A549 (cell line): ENCODE measurements at regions not wholly inside any gene's neighbourhood (a gene's known extent, or its start where the extent isn't known, plus 50 kb on each side); places are given as distances from the start of the nearest gene placed in this dataset.

Experiments
- ATAC-seq, 2 experiments: fragments of 200-7000 bp in 1 of 2; fragments of >200 bp in 1 of 2; cut with Nextera tagmentation in 1 of 2; cut with Tn5 transposase in 1 of 2; 3 replicates each; pipeline versions ENCODE4 v1.8.0 to v1.9.1; 2018 to 2020; ENCODE audit warnings: mild to moderate bottlenecking in 1 of 2, moderate library complexity in 1 of 2
- CTCF ChIA-PET: fragments of 300-600 bp; sonication (Branson Sonifier 250); formaldehyde crosslinking; extraction: SDS; loops from one replicate; lab custom pipeline; 2021; ENCODE audit warnings: antibody characterized with exemption, inconsistent platforms; lab: Yijun Ruan, JAX
- POLR2A ChIA-PET: fragments of 350-600 bp; formaldehyde crosslinking; extraction: SDS; loops from one replicate; lab custom pipeline; 2021; ENCODE audit warnings: antibody characterized with exemption, inconsistent platforms; lab: Yijun Ruan, JAX
- DNase-seq, 2 experiments: peaks; one replicate each; pipeline versions ENCODE4 v3.0.0 to v3.0.0-alpha.2; 2011 to 2016; ENCODE audit warnings: low read depth in 1 of 2, low spot score in 1 of 2
- FAIRE-seq: peaks from 2 replicates; lab custom pipeline; 2011; peaks lifted over from hg19 to GRCh38; lab: Jason Lieb, UNC
- H3K27ac ChIP-seq, 2 experiments: fragments of >200 bp; sonication (Bioruptor Twin); formaldehyde crosslinking; 3 replicates each; pipeline ENCODE4 v1.5.1; 2016 to 2017
- H3K4me1 ChIP-seq: fragments of >200 bp; sonication (Bioruptor Twin); formaldehyde crosslinking; 3 replicates; pipeline ENCODE4 v1.6.1; 2016
- H3K4me2 ChIP-seq: fragments of >200 bp; sonication (Bioruptor Twin); formaldehyde crosslinking; 3 replicates; pipeline ENCODE4 v1.6.1; 2016
- H3K4me3 ChIP-seq: fragments of >200 bp; sonication (Bioruptor Twin); formaldehyde crosslinking; 3 replicates; pipeline ENCODE4 v1.5.1; 2016
- H3K9me3 ChIP-seq: fragments of >200 bp; sonication (Bioruptor Twin); formaldehyde crosslinking; 3 replicates; pipeline ENCODE4 v1.6.1; 2016
- CBX2 ChIP-seq: fragments of 200-600 bp; sonication (generic); IDR thresholded peaks from 2 replicates; pipeline ENCODE4 v1.6.1; 2016; ENCODE audit warnings: low read depth, mild to moderate bottlenecking, borderline replicate concordance
- CBX8 ChIP-seq: fragments of 200-600 bp; sonication (generic); IDR thresholded peaks from 2 replicates; pipeline ENCODE4 v1.6.1; 2016
- EHMT2 ChIP-seq: fragments of 200-600 bp; sonication (generic); IDR thresholded peaks from 2 replicates; pipeline ENCODE4 v1.6.1; 2016; ENCODE audit warnings: antibody characterized with exemption, low read depth, mild to moderate bottlenecking, moderate library complexity
- ELK1 ChIP-seq: fragments of 150-350 bp; IDR thresholded peaks from 2 replicates; pipeline ENCODE4 v1.6.1; 2014; ENCODE audit warnings: low read depth, mild to moderate bottlenecking, low read length
- EP300 ChIP-seq, 2 experiments: fragments of >200 bp; sonication (Bioruptor Twin); formaldehyde crosslinking; IDR thresholded peaks; 2 replicates in 1 of 2; 3 replicates in 1 of 2; pipeline ENCODE4 v1.6.1; 2016 to 2017
- FOSB ChIP-seq: fragments of 250-450 bp; sonication (Bioruptor Pico); IDR thresholded peaks from 2 replicates; pipeline ENCODE4 v1.5.0; 2020; ENCODE audit warnings: mild to moderate bottlenecking, moderate library complexity
- FOSL2 ChIP-seq, 2 experiments: fragments of 450-650 bp in 1 of 2; fragments of >200 bp in 1 of 2; sonication (Bioruptor Twin) in 1 of 2; formaldehyde crosslinking; IDR thresholded peaks; 2 replicates each; pipeline versions ENCODE4 v1.5.0 to v1.6.1; 2016 to 2020; ENCODE audit warnings: mild to moderate bottlenecking in 1 of 2, moderate library complexity in 1 of 2
- HOXB5 ChIP-seq: fragments of 250-450 bp; sonication (Bioruptor Pico); IDR thresholded peaks from 2 replicates; pipeline ENCODE4 v1.5.0; 2020; ENCODE audit warnings: mild to moderate bottlenecking, moderate library complexity
- MAZ ChIP-seq: fragments of 150-350 bp; IDR thresholded peaks from 2 replicates; pipeline ENCODE4 v1.6.1; 2014; ENCODE audit warnings: antibody characterized with exemption, low read depth, low read length, borderline replicate concordance
- MYC ChIP-seq: IDR thresholded peaks from 2 replicates; pipeline ENCODE4 v1.6.1; 2012; ENCODE audit warnings: mild to moderate bottlenecking, inconsistent platforms, low read length, improper control_type of control experiment, borderline replicate concordance
- NFE2L2 ChIP-seq: fragments of 150-350 bp; conservative IDR thresholded peaks from 2 replicates; pipeline ENCODE4 v1.6.1; 2014; ENCODE audit warnings: low read length
- PHF8 ChIP-seq: fragments of 200-600 bp; sonication (generic); IDR thresholded peaks from 2 replicates; pipeline ENCODE4 v1.6.1; 2016; ENCODE audit warnings: low read depth, mild to moderate bottlenecking, antibody characterized with exemption, moderate library complexity, borderline replicate concordance
- RARB ChIP-seq: fragments of 250-450 bp; sonication (Bioruptor Pico); IDR thresholded peaks from 2 replicates; pipeline ENCODE4 v1.8.0; 2021; ENCODE audit warnings: mild to moderate bottlenecking, moderate library complexity
- REST ChIP-seq: fragments of 200-600 bp; sonication (generic); IDR thresholded peaks from 2 replicates; pipeline ENCODE4 v1.6.1; 2016; ENCODE audit warnings: antibody characterized with exemption, mild to moderate bottlenecking, moderate library complexity
- RFX5 ChIP-seq: fragments of 450-650 bp; IDR thresholded peaks from 2 replicates; pipeline ENCODE4 v1.7.1; 2014; ENCODE audit warnings: antibody characterized with exemption, mild to moderate bottlenecking, moderate library complexity
- RNF2 ChIP-seq: fragments of 200-600 bp; sonication (generic); IDR thresholded peaks from 2 replicates; pipeline ENCODE4 v1.6.1; 2016; ENCODE audit warnings: low read depth, mild to moderate bottlenecking, antibody characterized with exemption, moderate library complexity, borderline replicate concordance
- SMC3 ChIP-seq: fragments of >200 bp; sonication (Bioruptor Twin); formaldehyde crosslinking; IDR thresholded peaks from 3 replicates; pipeline ENCODE4 v1.6.1; 2018; ENCODE audit warnings: inconsistent platforms
- SREBF2 ChIP-seq: fragments of 450-650 bp; IDR thresholded peaks from 2 replicates; pipeline ENCODE4 v1.6.1; 2014; ENCODE audit warnings: mild to moderate bottlenecking, moderate library complexity
- TFCP2L1 ChIP-seq: fragments of 250-450 bp; sonication (Bioruptor Pico); IDR thresholded peaks from 2 replicates; pipeline ENCODE4 v1.5.0; 2021; ENCODE audit warnings: mild to moderate bottlenecking
- TP53 ChIP-seq: fragments of 250-450 bp; sonication (Bioruptor Pico); IDR thresholded peaks from 2 replicates; pipeline ENCODE4 v1.5.0; 2021; ENCODE audit warnings: mild to moderate bottlenecking, moderate library complexity
- ZC3H11A ChIP-seq: fragments of 450-650 bp; IDR thresholded peaks from 2 replicates; pipeline ENCODE4 v1.6.1; 2014; ENCODE audit warnings: antibody characterized with exemption, mild to moderate bottlenecking
- ZNF302 ChIP-seq: fragments of 250-450 bp; sonication (Bioruptor Pico); IDR thresholded peaks from 2 replicates; pipeline ENCODE4 v1.9.0; 2021; ENCODE audit warnings: inconsistent platforms, mild to moderate bottlenecking, moderate library complexity
- ZSCAN20 ChIP-seq: fragments of 250-450 bp; sonication (Bioruptor Pico); IDR thresholded peaks from 2 replicates; pipeline ENCODE4 v1.8.0; 2022; ENCODE audit warnings: mild to moderate bottlenecking, moderate library complexity
- WGBS: methylation state at CpG from one replicate; pipeline ENCODE4 v1.1.6; 2017; ENCODE audit errors: missing lambda C conversion rate; 5-methylcytosine and 5-hydroxymethylcytosine counted together
- TF ChIP-seq, protein P1 (sequence below): IDR thresholded peaks from 2 replicates; pipeline ENCODE4 v1.6.1; 2012
- TF ChIP-seq, protein P2 (sequence below): fragments of >200 bp; sonication (Bioruptor Twin); formaldehyde crosslinking; IDR thresholded peaks from 3 replicates; pipeline ENCODE4 v1.6.1; 2016
- TF ChIP-seq, protein P3 (sequence below): fragments of >200 bp; sonication (Bioruptor Twin); formaldehyde crosslinking; IDR thresholded peaks from 3 replicates; pipeline ENCODE4 v1.5.1; 2016
- TF ChIP-seq, protein P4 (sequence below): IDR thresholded peaks from 2 replicates; pipeline ENCODE4 v1.6.1; 2012; ENCODE audit warnings: low read depth, borderline replicate concordance

- ATAC-seq = no peak
- POLR2A ChIA-PET = no interaction called here
- Histone ChIP-seq H3K4me2 (no peak overlapping the region), H3K4me1 (no peaks in the 10 kb centered on the region), H3K27ac (no peak overlapping the region), H3K9me3 (no peaks in the 10 kb centered on the region), H3K4me3 (no peak overlapping the region)
- TF ChIP-seq NFE2L2 (no peak), ELK1 (no peak), SREBF2 (no peak), EP300 (IDR thresholded peaks at IDR 0.05) (no peak), HOXB5 (CRISPR knock-in tag) (no peak), CBX2 (no peak), ZSCAN20 (no peak), CBX8 (no peak), REST (no peak), TFCP2L1 (CRISPR knock-in tag) (no peak), ZC3H11A (no peak), EHMT2 (no peak), MAZ (no peak), RARB (CRISPR knock-in tag) (no peak)
- TF ChIP-seq, protein P1, sequence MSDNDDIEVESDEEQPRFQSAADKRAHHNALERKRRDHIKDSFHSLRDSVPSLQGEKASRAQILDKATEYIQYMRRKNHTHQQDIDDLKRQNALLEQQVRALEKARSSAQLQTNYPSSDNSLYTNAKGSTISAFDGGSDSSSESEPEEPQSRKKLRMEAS = no peak
- TF ChIP-seq, protein P2, sequence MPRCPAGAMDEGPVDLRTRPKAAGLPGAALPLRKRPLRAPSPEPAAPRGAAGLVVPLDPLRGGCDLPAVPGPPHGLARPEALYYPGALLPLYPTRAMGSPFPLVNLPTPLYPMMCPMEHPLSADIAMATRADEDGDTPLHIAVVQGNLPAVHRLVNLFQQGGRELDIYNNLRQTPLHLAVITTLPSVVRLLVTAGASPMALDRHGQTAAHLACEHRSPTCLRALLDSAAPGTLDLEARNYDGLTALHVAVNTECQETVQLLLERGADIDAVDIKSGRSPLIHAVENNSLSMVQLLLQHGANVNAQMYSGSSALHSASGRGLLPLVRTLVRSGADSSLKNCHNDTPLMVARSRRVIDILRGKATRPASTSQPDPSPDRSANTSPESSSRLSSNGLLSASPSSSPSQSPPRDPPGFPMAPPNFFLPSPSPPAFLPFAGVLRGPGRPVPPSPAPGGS = no peak
- TF ChIP-seq, protein P3, sequence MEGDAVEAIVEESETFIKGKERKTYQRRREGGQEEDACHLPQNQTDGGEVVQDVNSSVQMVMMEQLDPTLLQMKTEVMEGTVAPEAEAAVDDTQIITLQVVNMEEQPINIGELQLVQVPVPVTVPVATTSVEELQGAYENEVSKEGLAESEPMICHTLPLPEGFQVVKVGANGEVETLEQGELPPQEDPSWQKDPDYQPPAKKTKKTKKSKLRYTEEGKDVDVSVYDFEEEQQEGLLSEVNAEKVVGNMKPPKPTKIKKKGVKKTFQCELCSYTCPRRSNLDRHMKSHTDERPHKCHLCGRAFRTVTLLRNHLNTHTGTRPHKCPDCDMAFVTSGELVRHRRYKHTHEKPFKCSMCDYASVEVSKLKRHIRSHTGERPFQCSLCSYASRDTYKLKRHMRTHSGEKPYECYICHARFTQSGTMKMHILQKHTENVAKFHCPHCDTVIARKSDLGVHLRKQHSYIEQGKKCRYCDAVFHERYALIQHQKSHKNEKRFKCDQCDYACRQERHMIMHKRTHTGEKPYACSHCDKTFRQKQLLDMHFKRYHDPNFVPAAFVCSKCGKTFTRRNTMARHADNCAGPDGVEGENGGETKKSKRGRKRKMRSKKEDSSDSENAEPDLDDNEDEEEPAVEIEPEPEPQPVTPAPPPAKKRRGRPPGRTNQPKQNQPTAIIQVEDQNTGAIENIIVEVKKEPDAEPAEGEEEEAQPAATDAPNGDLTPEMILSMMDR = no peak
- DNase-seq = no peak
- WGBS = 71% methylated on average over 6 of the region's 6 CpGs
- CTCF ChIA-PET = no interaction called here
- no peak for FAIRE-seq
These were observed 71.1 kb upstream of the DGKG start for GRCh38 chr3:186432944-186433732.

- Histone ChIP-seq H3K4me1 (no peaks in the 10 kb centered on the region), H3K4me2 (no peak overlapping the region), H3K9me3 (no peaks in the 10 kb centered on the region), H3K4me3 (no peak overlapping the region), H3K27ac (no peak overlapping the region)
- CTCF ChIA-PET = interaction anchor here (1.3 kb wide), 1 partner anchor 14 kb away, joined by 3 read pairs; no protein-coding TSS in a partner anchor
- FAIRE-seq = no peak
- DNase-seq = no peak
- ATAC-seq = no peak
- POLR2A ChIA-PET = no interaction called here
- 28% methylated on average over 4 of the region's 4 CpGs for WGBS
- TF ChIP-seq SREBF2 (no peak), RNF2 (no peak), RFX5 (no peak), MYC (no peak), ZNF302 (CRISPR knock-in tag) (no peak), CBX8 (no peak), CBX2 (no peak), TP53 (CRISPR knock-in tag) (no peak), ELK1 (no peak), FOSB (CRISPR knock-in tag) (no peak), SMC3 (no peak), PHF8 (no peak), FOSL2 (IDR thresholded peaks at IDR 0.05) (no peak), FOSL2 (CRISPR knock-in tag; IDR thresholded peaks at IDR 0.05) (no peak)
- TF ChIP-seq, protein P4, sequence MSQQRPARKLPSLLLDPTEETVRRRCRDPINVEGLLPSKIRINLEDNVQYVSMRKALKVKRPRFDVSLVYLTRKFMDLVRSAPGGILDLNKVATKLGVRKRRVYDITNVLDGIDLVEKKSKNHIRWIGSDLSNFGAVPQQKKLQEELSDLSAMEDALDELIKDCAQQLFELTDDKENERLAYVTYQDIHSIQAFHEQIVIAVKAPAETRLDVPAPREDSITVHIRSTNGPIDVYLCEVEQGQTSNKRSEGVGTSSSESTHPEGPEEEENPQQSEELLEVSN = no peak
These were observed 70.2 kb upstream of the DGKG start for GRCh38 chr3:186432189-186432588.
